Neural progenitor cell (in vitro differentiated cells): ENCODE measurements at regions not wholly inside any gene's neighbourhood (a gene's known extent, or its start where the extent isn't known, plus 50 kb on each side); places are given as distances from the start of the nearest gene placed in this dataset.

ENCODE experiments used
- CTCF ChIP-seq: fragments of 200-600 bp; sonication (generic); IDR thresholded peaks from 2 replicates; pipeline ENCODE4 v1.5.1; 2017; ENCODE audit warnings: antibody characterized with exemption, mild to moderate bottlenecking
- EZH2 ChIP-seq: fragments of 200-600 bp; sonication (generic); IDR thresholded peaks from 2 replicates; pipeline ENCODE4 v1.6.1; 2017; ENCODE audit warnings: antibody characterized with exemption, mild to moderate bottlenecking, moderate library complexity

GRCh38 chr4:107482546-107482945, 237.5 kb downstream of the PAPSS1 start:
- TF ChIP-seq CTCF: no peak
- no peak for TF ChIP-seq EZH2
